ENCODE measurements at regions not wholly inside any gene's neighbourhood (a gene's known extent, or its start where the extent isn't known, plus 50 kb on each side); places are given as distances from the start of the nearest gene placed in this dataset.
A peak's percentile ranks its signal among the peaks of the same experiment; 100 is the strongest.

- DNase-seq (ENCODE audit: low read depth): no peak
Observed at GRCh38 chr7:51685794-51686193, 369.2 kb upstream of the COBL start.

GRCh38 chr7:51680594-51681399, 364.2 kb upstream of the COBL start:
- no peak for DNase-seq (ENCODE audit: low read depth)

- no peak for DNase-seq (ENCODE audit: low read depth)
Observed at GRCh38 chr7:51679358-51679757, 362.7 kb upstream of the COBL start.

- no peak for DNase-seq (ENCODE audit: low read depth)
Observed at GRCh38 chr7:51666751-51667150, 350.1 kb upstream of the COBL start.

GRCh38 chr7:51666266-51666665, 349.7 kb upstream of the COBL start:
- DNase-seq (ENCODE audit: low read depth): no peak

GRCh38 chr7:51665045-51665780, 348.6 kb upstream of the COBL start:
- no peak for DNase-seq (ENCODE audit: low read depth)

- no peak for DNase-seq (ENCODE audit: low read depth)
Observed at GRCh38 chr7:51660516-51660915, 343.9 kb upstream of the COBL start.

- no peak for DNase-seq (ENCODE audit: low read depth)
Observed at GRCh38 chr7:51658684-51659083, 342.1 kb upstream of the COBL start.

- DNase-seq (ENCODE audit: low read depth): peak; percentile 1
Observed at GRCh38 chr7:51647931-51648351, 331.3 kb upstream of the COBL start.

GRCh38 chr7:51647486-51647885, 330.9 kb upstream of the COBL start:
- no peak for DNase-seq (ENCODE audit: low read depth)

GRCh38 chr7:51645702-51646298, 329.2 kb upstream of the COBL start:
- no peak for DNase-seq (ENCODE audit: low read depth)

- DNase-seq (ENCODE audit: low read depth): no peak
Observed at GRCh38 chr7:51645255-51645654, 328.6 kb upstream of the COBL start.

- no peak for DNase-seq (ENCODE audit: low read depth)
Observed at GRCh38 chr7:51644216-51644615, 327.6 kb upstream of the COBL start.

GRCh38 chr7:51640841-51641240, 324.2 kb upstream of the COBL start:
- DNase-seq (ENCODE audit: low read depth): no peak

GRCh38 chr7:51639661-51640334, 323.2 kb upstream of the COBL start:
- no peak for DNase-seq (ENCODE audit: low read depth)

- DNase-seq (ENCODE audit: low read depth): no peak
Observed at GRCh38 chr7:51636503-51636902, 319.9 kb upstream of the COBL start.

GRCh38 chr7:51635775-51636174, 319.2 kb upstream of the COBL start:
- no peak for DNase-seq (ENCODE audit: low read depth)

- DNase-seq (ENCODE audit: low read depth): no peak
Observed at GRCh38 chr7:51634538-51634937, 317.9 kb upstream of the COBL start.

- no peak for DNase-seq (ENCODE audit: low read depth)
Observed at GRCh38 chr7:51634025-51634424, 317.4 kb upstream of the COBL start.

GRCh38 chr7:51633596-51633995, 317.0 kb upstream of the COBL start:
- no peak for DNase-seq (ENCODE audit: low read depth)

- no peak for DNase-seq (ENCODE audit: low read depth)
Observed at GRCh38 chr7:51633006-51633405, 316.4 kb upstream of the COBL start.

GRCh38 chr7:51630933-51631332, 314.3 kb upstream of the COBL start:
- no peak for DNase-seq (ENCODE audit: low read depth)
